Astrocyte (in vitro differentiated cells and primary cell): ENCODE measurements at regions not wholly inside any gene's neighbourhood (a gene's known extent, or its start where the extent isn't known, plus 50 kb on each side); places are given as distances from the start of the nearest gene placed in this dataset.

ENCODE experiments used
- DNase-seq: peaks from one replicate; pipeline ENCODE4 v3.0.0-alpha.2; 2010; ENCODE audit warnings: low read depth
- FAIRE-seq: peaks from 2 replicates; lab custom pipeline; 2011; peaks lifted over from hg19 to GRCh38; lab: Jason Lieb, UNC
- H2AFZ ChIP-seq: 2 replicates; pipeline ENCODE4 v1.6.0; 2012; ENCODE audit warnings: low read depth, low read length, inconsistent platforms
- H3K27ac ChIP-seq: 2 replicates; pipeline ENCODE4 v1.5.1; 2011; ENCODE audit warnings: low read depth, low read length, inconsistent platforms
- H3K27me3 ChIP-seq: 2 replicates; pipeline ENCODE4 v1.6.0; 2011; ENCODE audit warnings: low read length, inconsistent platforms; ENCODE audit not compliant: insufficient read depth
- H3K36me3 ChIP-seq: 2 replicates; pipeline ENCODE4 v1.5.1; 2011; ENCODE audit warnings: low read length, inconsistent platforms; ENCODE audit not compliant: insufficient read depth
- H3K4me1 ChIP-seq: 2 replicates; pipeline ENCODE4 v1.5.1; 2011; ENCODE audit warnings: low read length, inconsistent platforms; ENCODE audit not compliant: insufficient read depth
- H3K4me2 ChIP-seq: 2 replicates; pipeline ENCODE4 v1.6.0; 2012; ENCODE audit warnings: low read length, inconsistent platforms
- H3K4me3 ChIP-seq: 2 replicates; pipeline ENCODE4 v1.5.1; 2011; ENCODE audit warnings: low read depth, mild to moderate bottlenecking, low read length, inconsistent platforms; ENCODE audit not compliant: insufficient read depth
- H3K79me2 ChIP-seq: 2 replicates; pipeline ENCODE4 v1.6.0; 2012; ENCODE audit warnings: mild to moderate bottlenecking, low read length, inconsistent platforms; ENCODE audit not compliant: insufficient read depth
- H3K9ac ChIP-seq: 2 replicates; pipeline ENCODE4 v1.6.0; 2012; ENCODE audit warnings: mild to moderate bottlenecking, low read length, inconsistent platforms
- H3K9me3 ChIP-seq: 2 replicates; pipeline ENCODE4 v1.5.1; 2012; ENCODE audit warnings: low read depth, mild to moderate bottlenecking, low read length, inconsistent platforms; ENCODE audit not compliant: insufficient read depth
- H4K20me1 ChIP-seq: 2 replicates; pipeline ENCODE4 v1.6.0; 2012; ENCODE audit warnings: low read length, inconsistent platforms; ENCODE audit not compliant: insufficient read depth
- H3K27ac Mint-ChIP-seq: one replicate; pipeline ENCODE4 v1.8.0; 2021; ENCODE audit warnings: mild to moderate bottlenecking, mixed read lengths; ENCODE audit not compliant: unreplicated experiment
- H3K27me3 Mint-ChIP-seq: one replicate; pipeline ENCODE4 v1.8.0; 2021; ENCODE audit warnings: low read depth, mixed read lengths; ENCODE audit not compliant: unreplicated experiment
- H3K36me3 Mint-ChIP-seq: one replicate; pipeline ENCODE4 v1.8.0; 2021; ENCODE audit warnings: low read depth, mixed read lengths; ENCODE audit not compliant: unreplicated experiment
- H3K4me1 Mint-ChIP-seq: one replicate; pipeline ENCODE4 v1.8.0; 2021; ENCODE audit warnings: low read depth, mixed read lengths; ENCODE audit not compliant: unreplicated experiment
- H3K4me3 Mint-ChIP-seq: one replicate; pipeline ENCODE4 v1.8.0; 2021; ENCODE audit warnings: mild to moderate bottlenecking, moderate library complexity, mixed read lengths; ENCODE audit not compliant: unreplicated experiment
- H3K9me3 Mint-ChIP-seq: one replicate; pipeline ENCODE4 v1.8.0; 2021; ENCODE audit warnings: mild to moderate bottlenecking, mixed read lengths; ENCODE audit not compliant: unreplicated experiment
- CTCF ChIP-seq: IDR thresholded peaks from 2 replicates; pipeline ENCODE4 v1.5.1; 2011; ENCODE audit warnings: low read depth, mild to moderate bottlenecking, inconsistent platforms, low read length, moderate library complexity; ENCODE audit not compliant: insufficient read depth
- EZH2 ChIP-seq: IDR thresholded peaks from 2 replicates; pipeline ENCODE4 v1.6.1; 2012; ENCODE audit warnings: mild to moderate bottlenecking, low read length, inconsistent platforms; ENCODE audit not compliant: insufficient read depth

DNA sequence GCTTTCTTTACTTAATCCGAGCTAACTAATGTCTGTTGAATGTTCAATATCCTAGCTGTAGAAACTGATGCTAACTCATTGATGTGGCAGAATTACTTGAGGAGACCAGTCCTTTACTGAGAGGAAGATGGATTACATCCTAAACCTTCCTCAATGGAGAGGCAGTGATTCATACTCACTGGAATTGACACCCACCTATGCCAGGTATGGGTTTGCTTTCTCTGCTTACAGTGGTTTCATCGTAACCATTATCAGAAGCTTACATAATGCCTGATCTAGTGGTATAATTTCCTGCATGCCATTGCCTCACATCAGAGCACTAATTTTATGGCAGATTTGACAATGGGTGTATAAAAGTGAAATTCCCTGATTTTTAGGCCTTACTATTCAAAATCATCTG, 384.7 kb downstream of the ANXA1 start:
- DNase-seq = no peak
- no peaks in the 10 kb centered on the region for H4K20me1 ChIP-seq
- no peaks in the 10 kb centered on the region for H3K79me2 ChIP-seq
- TF ChIP-seq CTCF (no peak), EZH2 (no peak)
- Mint-ChIP-seq H3K27ac (no peak overlapping the region), H3K27me3 (no peaks in the 10 kb centered on the region), H3K9me3 (no peaks in the 10 kb centered on the region), H3K4me3 (no peak overlapping the region), H3K4me1 (no peaks in the 10 kb centered on the region), H3K36me3 (no peaks in the 10 kb centered on the region)
- no peak overlapping the region for H3K4me3 ChIP-seq
- no peaks in the 10 kb centered on the region for H3K4me1 ChIP-seq
- H3K27me3 ChIP-seq = no peaks in the 10 kb centered on the region
- no peaks in the 10 kb centered on the region for H3K36me3 ChIP-seq
- no peak overlapping the region for H3K27ac ChIP-seq
- H3K4me2 ChIP-seq = no peak overlapping the region
- no peaks in the 10 kb centered on the region for H3K9me3 ChIP-seq
- no peak overlapping the region for H2AFZ ChIP-seq
- no peak overlapping the region for H3K9ac ChIP-seq
- no peak for FAIRE-seq

GRCh38 chr9:73537561-73537960, 385.9 kb downstream of the ANXA1 start:
- no peaks in the 10 kb centered on the region for H3K27me3 ChIP-seq
- H3K4me1 ChIP-seq = no peaks in the 10 kb centered on the region
- no peaks in the 10 kb centered on the region for H3K36me3 ChIP-seq
- H3K27me3 Mint-ChIP-seq = no peaks in the 10 kb centered on the region
- H3K79me2 ChIP-seq = no peaks in the 10 kb centered on the region
- FAIRE-seq (no peak), DNase-seq (no peak)
- H2AFZ ChIP-seq = no peak overlapping the region
- no peak overlapping the region for H3K4me3 Mint-ChIP-seq
- H3K27ac Mint-ChIP-seq = no peak overlapping the region
- no peak overlapping the region for H3K4me3 ChIP-seq
- no peak overlapping the region for H3K27ac ChIP-seq
- H3K9me3 Mint-ChIP-seq = no peaks in the 10 kb centered on the region
- H3K9ac ChIP-seq = no peak overlapping the region
- H3K9me3 ChIP-seq = no peaks in the 10 kb centered on the region
- no peaks in the 10 kb centered on the region for H3K36me3 Mint-ChIP-seq
- H3K4me2 ChIP-seq = no peak overlapping the region
- TF ChIP-seq CTCF (no peak), EZH2 (no peak)
- H4K20me1 ChIP-seq = no peaks in the 10 kb centered on the region
- H3K4me1 Mint-ChIP-seq = no peaks in the 10 kb centered on the region

DNA sequence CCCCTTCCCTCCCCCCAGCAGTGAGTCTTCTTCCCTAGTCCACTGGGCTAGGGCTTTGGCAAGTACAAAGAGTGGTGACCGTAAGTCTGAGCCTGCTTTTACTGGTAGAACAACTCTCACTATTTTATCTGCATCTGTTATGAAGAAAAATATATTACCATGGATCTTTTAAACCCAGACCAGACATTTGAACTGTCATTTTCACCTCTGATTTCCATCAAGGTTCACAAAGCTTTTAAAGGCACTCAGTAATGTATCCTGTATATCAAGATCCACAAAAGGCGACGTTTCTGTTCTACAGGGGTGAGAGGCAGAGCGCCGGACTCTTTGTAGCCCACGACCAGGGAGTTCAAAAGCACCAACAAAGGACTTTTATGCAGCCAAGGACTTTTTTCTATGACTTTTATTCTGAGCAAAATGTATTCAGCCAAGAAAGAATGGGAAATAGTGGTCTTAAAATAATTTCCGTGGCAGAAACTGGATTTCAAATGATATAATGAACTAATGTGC, 388.3 kb downstream of the ANXA1 start:
- Mint-ChIP-seq H3K36me3 (no peaks in the 10 kb centered on the region), H3K4me1 (no peaks in the 10 kb centered on the region), H3K27ac (no peak overlapping the region), H3K9me3 (no peaks in the 10 kb centered on the region), H3K4me3 (no peak overlapping the region), H3K27me3 (no peaks in the 10 kb centered on the region)
- TF ChIP-seq CTCF = no peak
- no peak for TF ChIP-seq EZH2
- FAIRE-seq = no peak
- H3K36me3 ChIP-seq = no peaks in the 10 kb centered on the region
- H3K27ac ChIP-seq = no peak overlapping the region
- no peak overlapping the region for H3K4me2 ChIP-seq
- no peaks in the 10 kb centered on the region for H3K4me1 ChIP-seq
- H2AFZ ChIP-seq = no peak overlapping the region
- no peaks in the 10 kb centered on the region for H4K20me1 ChIP-seq
- no peaks in the 10 kb centered on the region for H3K9me3 ChIP-seq
- DNase-seq = no peak
- no peaks in the 10 kb centered on the region for H3K27me3 ChIP-seq
- no peak overlapping the region for H3K4me3 ChIP-seq
- H3K79me2 ChIP-seq = no peaks in the 10 kb centered on the region
- no peak overlapping the region for H3K9ac ChIP-seq
